Smooth muscle cell (in vitro differentiated cells): ENCODE measurements at regions not wholly inside any gene's neighbourhood (a gene's known extent, or its start where the extent isn't known, plus 50 kb on each side); places are given as distances from the start of the nearest gene placed in this dataset.

Experiments
- DNase-seq: peaks from one replicate; lab custom pipeline; 2025; ENCODE audit not compliant: unreplicated experiment; lab: John Stamatoyannopoulos, UW
- H2AFZ ChIP-seq: fragments of 200-600 bp; sonication (generic); 2 replicates; pipeline ENCODE4 v1.6.0; 2016; ENCODE audit warnings: antibody characterized with exemption, low read depth, mild to moderate bottlenecking
- H3F3A ChIP-seq: fragments of 200-600 bp; sonication (generic); 2 replicates; pipeline ENCODE4 v1.6.0; 2017; ENCODE audit warnings: antibody characterized with exemption, low read depth
- H3K27ac ChIP-seq: fragments of 200-600 bp; sonication (generic); 2 replicates; pipeline ENCODE4 v1.5.1; 2016; ENCODE audit warnings: low read depth, mild to moderate bottlenecking
- H3K27me3 ChIP-seq: fragments of 200-600 bp; sonication (generic); 2 replicates; pipeline ENCODE4 v1.6.1; 2016; ENCODE audit warnings: low read depth, mild to moderate bottlenecking
- H3K36me3 ChIP-seq: fragments of 200-600 bp; sonication (generic); 2 replicates; pipeline ENCODE4 v1.5.1; 2016; ENCODE audit warnings: low read depth
- H3K4me1 ChIP-seq: fragments of 200-600 bp; sonication (generic); 2 replicates; pipeline ENCODE4 v1.5.1; 2016; ENCODE audit warnings: low read depth
- H3K4me2 ChIP-seq: fragments of 200-600 bp; sonication (generic); 2 replicates; pipeline ENCODE4 v1.6.0; 2016; ENCODE audit warnings: mild to moderate bottlenecking
- H3K4me3 ChIP-seq: fragments of 200-600 bp; sonication (generic); 2 replicates; pipeline ENCODE4 v1.5.1; 2016; ENCODE audit warnings: mild to moderate bottlenecking
- H3K79me2 ChIP-seq: fragments of 200-600 bp; sonication (generic); 2 replicates; pipeline ENCODE4 v1.6.0; 2016; ENCODE audit warnings: low read depth, mild to moderate bottlenecking
- H3K9ac ChIP-seq: fragments of 200-600 bp; sonication (generic); 2 replicates; pipeline ENCODE4 v1.6.0; 2016; ENCODE audit warnings: low read depth
- H3K9me3 ChIP-seq: fragments of 200-600 bp; sonication (generic); replicated peaks from 2 replicates; pipeline ENCODE4 v1.5.1; 2016; ENCODE audit warnings: low read depth
- H4K20me1 ChIP-seq: fragments of 200-600 bp; sonication (generic); 2 replicates; pipeline ENCODE4 v1.6.0; 2016; ENCODE audit warnings: low read depth
- WGBS: methylation state at CpG from one replicate; pipeline ENCODE4 v1.1.7; 2016; ENCODE audit warnings: low lambda C conversion rate; 5-methylcytosine and 5-hydroxymethylcytosine counted together
- TF ChIP-seq, protein P1 (sequence below): fragments of 200-600 bp; sonication (generic); IDR thresholded peaks from 2 replicates; pipeline ENCODE4 v1.5.1; 2017; ENCODE audit warnings: borderline replicate concordance, mild to moderate bottlenecking, antibody characterized with exemption; ENCODE audit not compliant: insufficient read depth, poor library complexity, severe bottlenecking

DNA sequence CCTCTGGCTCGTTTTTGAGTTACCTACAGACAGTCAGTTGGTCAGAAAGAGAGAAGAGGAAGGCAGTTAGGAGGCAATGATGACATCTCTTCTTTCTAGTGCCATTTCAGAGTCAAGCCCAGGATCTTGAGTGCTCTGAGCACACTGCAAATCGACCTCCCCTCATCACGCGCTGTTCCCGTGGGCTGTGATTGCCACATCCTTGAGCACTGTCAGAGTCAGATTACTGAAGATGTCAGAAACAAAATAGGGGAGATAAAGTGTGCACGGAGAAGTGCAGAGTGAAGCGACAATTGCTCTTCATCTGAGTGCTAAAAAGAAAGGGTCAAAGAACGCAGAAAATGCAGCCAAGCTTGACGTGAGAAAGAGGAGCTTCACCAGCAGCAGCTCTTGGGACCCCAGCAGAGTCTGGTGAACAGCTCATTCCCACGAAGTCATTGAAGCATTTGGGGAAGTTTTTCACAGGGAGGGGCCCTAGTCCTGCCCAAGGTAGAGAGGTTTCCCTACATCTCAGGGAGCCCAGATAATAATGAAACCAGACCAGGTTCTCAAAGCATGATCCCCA lies 661.7 kb upstream of the AUTS2 start:
- H3K9me3 ChIP-seq, result no peaks in the 10 kb centered on the region
- H2AFZ ChIP-seq, result no peak overlapping the region
- H3K27me3 ChIP-seq, result no peaks in the 10 kb centered on the region
- no peaks in the 10 kb centered on the region for H3K36me3 ChIP-seq
- no peaks in the 10 kb centered on the region for H3K4me1 ChIP-seq
- no peak for DNase-seq
- 87% methylated on average over 10 of the region's 10 CpGs for WGBS
- H3K4me2 ChIP-seq, result no peak overlapping the region
- H3K4me3 ChIP-seq, result no peak overlapping the region
- no peaks in the 10 kb centered on the region for H3K79me2 ChIP-seq
- no peaks in the 10 kb centered on the region for H3F3A ChIP-seq
- TF ChIP-seq, protein P1, sequence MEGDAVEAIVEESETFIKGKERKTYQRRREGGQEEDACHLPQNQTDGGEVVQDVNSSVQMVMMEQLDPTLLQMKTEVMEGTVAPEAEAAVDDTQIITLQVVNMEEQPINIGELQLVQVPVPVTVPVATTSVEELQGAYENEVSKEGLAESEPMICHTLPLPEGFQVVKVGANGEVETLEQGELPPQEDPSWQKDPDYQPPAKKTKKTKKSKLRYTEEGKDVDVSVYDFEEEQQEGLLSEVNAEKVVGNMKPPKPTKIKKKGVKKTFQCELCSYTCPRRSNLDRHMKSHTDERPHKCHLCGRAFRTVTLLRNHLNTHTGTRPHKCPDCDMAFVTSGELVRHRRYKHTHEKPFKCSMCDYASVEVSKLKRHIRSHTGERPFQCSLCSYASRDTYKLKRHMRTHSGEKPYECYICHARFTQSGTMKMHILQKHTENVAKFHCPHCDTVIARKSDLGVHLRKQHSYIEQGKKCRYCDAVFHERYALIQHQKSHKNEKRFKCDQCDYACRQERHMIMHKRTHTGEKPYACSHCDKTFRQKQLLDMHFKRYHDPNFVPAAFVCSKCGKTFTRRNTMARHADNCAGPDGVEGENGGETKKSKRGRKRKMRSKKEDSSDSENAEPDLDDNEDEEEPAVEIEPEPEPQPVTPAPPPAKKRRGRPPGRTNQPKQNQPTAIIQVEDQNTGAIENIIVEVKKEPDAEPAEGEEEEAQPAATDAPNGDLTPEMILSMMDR, result no peak
- H3K9ac ChIP-seq, result no peak overlapping the region
- H4K20me1 ChIP-seq, result no peaks in the 10 kb centered on the region
- no peak overlapping the region for H3K27ac ChIP-seq

DNA sequence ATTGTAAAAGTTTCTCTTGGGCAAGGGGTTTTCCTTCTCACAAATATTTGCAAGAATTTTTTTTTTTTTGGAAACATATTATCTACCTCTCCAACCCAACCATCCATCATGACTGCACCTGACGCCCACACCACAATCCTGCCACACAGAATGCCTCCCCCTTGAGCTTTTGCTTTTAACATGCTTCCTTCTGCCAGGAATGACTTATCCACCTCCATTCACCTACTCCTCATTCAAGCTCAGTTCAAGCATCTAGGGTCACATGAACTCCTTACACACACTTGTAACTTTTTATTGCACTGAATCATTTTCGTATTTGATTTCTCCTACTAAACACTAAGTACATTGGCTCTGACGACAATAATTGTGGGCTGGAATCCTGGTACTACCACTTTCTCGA lies 660.1 kb upstream of the AUTS2 start:
- TF ChIP-seq, protein P1, result no peak

DNA sequence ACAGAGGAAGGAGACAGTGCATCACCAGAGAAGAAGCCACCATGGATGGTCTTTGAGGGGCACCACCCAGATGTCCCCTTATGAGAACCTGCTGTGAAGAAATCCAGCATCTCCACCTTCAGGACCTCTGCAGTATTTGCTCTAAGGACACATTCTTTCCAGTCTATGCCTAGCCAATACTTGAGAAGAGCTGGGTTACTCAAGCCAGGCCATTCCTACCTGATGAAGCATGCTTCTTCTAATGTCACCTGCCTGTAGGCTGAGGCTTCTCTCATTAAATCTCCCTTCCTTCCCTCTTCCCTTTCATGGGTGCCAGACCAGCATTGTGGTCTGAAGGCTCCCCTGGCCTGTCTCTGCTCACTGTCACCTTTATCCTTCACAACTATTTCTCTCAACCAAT lies 654.5 kb upstream of the AUTS2 start:
- H3K79me2 ChIP-seq, result no peaks in the 10 kb centered on the region
- no peaks in the 10 kb centered on the region for H3K4me1 ChIP-seq
- H3F3A ChIP-seq, result no peaks in the 10 kb centered on the region
- no peak overlapping the region for H3K4me2 ChIP-seq
- H3K4me3 ChIP-seq, result no peak overlapping the region
- no peak overlapping the region for H3K27ac ChIP-seq
- no peak overlapping the region for H2AFZ ChIP-seq
- H3K36me3 ChIP-seq, result no peaks in the 10 kb centered on the region
- no peak overlapping the region for H3K9ac ChIP-seq
- H3K9me3 ChIP-seq, result no peaks in the 10 kb centered on the region
- no peaks in the 10 kb centered on the region for H4K20me1 ChIP-seq
- TF ChIP-seq, protein P1, result no peak
- DNase-seq, result no peak
- no peaks in the 10 kb centered on the region for H3K27me3 ChIP-seq

More for the DNA sequence above, 660.1 kb upstream of the AUTS2 start:
- H3K36me3 ChIP-seq, result no peaks in the 10 kb centered on the region
- H3K27ac ChIP-seq, result no peak overlapping the region
- H3K27me3 ChIP-seq, result no peaks in the 10 kb centered on the region
- no peak overlapping the region for H2AFZ ChIP-seq
- 74% methylated on average over 4 of the region's 4 CpGs for WGBS
- no peaks in the 10 kb centered on the region for H3K4me1 ChIP-seq
- no peak overlapping the region for H3K4me2 ChIP-seq
- H3K4me3 ChIP-seq, result no peak overlapping the region
- H3K79me2 ChIP-seq, result no peaks in the 10 kb centered on the region
- H3K9me3 ChIP-seq, result no peaks in the 10 kb centered on the region
- no peaks in the 10 kb centered on the region for H3F3A ChIP-seq
- no peak for DNase-seq
- no peak overlapping the region for H3K9ac ChIP-seq
- H4K20me1 ChIP-seq, result no peaks in the 10 kb centered on the region

DNA sequence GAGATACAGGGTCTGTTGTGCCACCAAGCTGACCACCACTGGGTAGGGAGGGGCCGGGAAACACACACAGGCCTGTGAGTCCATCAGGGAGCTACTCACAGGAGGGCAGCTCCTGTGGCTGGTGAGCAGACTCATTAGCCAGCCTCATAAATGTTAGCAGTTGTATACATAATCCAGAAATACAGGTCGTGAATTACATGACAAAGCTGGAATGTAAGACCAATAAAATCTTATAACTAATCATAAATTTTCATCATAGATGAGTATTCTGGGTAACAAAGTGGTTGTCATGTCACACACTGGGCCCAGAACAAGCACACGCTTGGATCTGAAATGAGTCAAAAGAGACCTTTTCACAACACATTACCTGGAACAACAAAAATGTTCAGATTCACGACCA lies 642.6 kb upstream of the AUTS2 start:
- Histone ChIP-seq H3K4me1 (no peaks in the 10 kb centered on the region), H2AFZ (no peak overlapping the region), H3K9ac (no peak overlapping the region), H3K9me3 (no peaks in the 10 kb centered on the region), H3K27me3 (peaks cover 15% of the 10 kb centered on the region), H3K79me2 (no peaks in the 10 kb centered on the region), H3K27ac (no peak overlapping the region), H3K36me3 (no peaks in the 10 kb centered on the region), H3K4me2 (no peak overlapping the region), H3K4me3 (no peak overlapping the region), H4K20me1 (no peaks in the 10 kb centered on the region), H3F3A (no peaks in the 10 kb centered on the region)
- 77% methylated on average over 4 of the region's 4 CpGs for WGBS
- TF ChIP-seq, protein P1, result no peak
- no peak for DNase-seq
